ENCODE measurements at regions not wholly inside any gene's neighbourhood (a gene's known extent, or its start where the extent isn't known, plus 50 kb on each side); places are given as distances from the start of the nearest gene placed in this dataset.
"Not testable (repeated sequence)": the region's sequence is repeated elsewhere in the genome, so short reads cannot be mapped to it uniquely, and the experiment has no call there.

GRCh38 chr5:1636981-1637638, 113.3 kb upstream of the LPCAT1 start:
- no peak for DNase-seq (ENCODE audit: low read depth in 2 of 2)

- DNase-seq (ENCODE audit: low read depth in 2 of 2): not testable (repeated sequence)
Observed at GRCh38 chr5:1636208-1636770, 112.5 kb upstream of the LPCAT1 start.

GRCh38 chr5:1635477-1635876, 111.7 kb upstream of the LPCAT1 start:
- not testable (repeated sequence) for DNase-seq (ENCODE audit: low read depth in 2 of 2)

GRCh38 chr5:1634337-1634661, 110.5 kb upstream of the LPCAT1 start:
- DNase-seq (ENCODE audit: low read depth in 2 of 2): no peak

- peak; percentile 63 for DNase-seq (ENCODE audit: low read depth in 2 of 2)
Observed at GRCh38 chr5:1633605-1634336, 110.0 kb upstream of the LPCAT1 start.

- DNase-seq (ENCODE audit: low read depth in 2 of 2): not testable (repeated sequence)
Observed at GRCh38 chr5:1631004-1631403, 107.2 kb upstream of the LPCAT1 start.

- not testable (repeated sequence) for DNase-seq (ENCODE audit: low read depth in 2 of 2)
Observed at GRCh38 chr5:1626397-1626796, 102.6 kb upstream of the LPCAT1 start.

- not testable (repeated sequence) for DNase-seq (ENCODE audit: low read depth in 2 of 2)
Observed at GRCh38 chr5:1619531-1619930, 95.8 kb upstream of the LPCAT1 start.

- DNase-seq (ENCODE audit: low read depth in 2 of 2): not testable (repeated sequence)
Observed at GRCh38 chr5:1618296-1618865, 94.6 kb upstream of the LPCAT1 start.

GRCh38 chr5:1617236-1617755, 93.5 kb upstream of the LPCAT1 start:
- DNase-seq (ENCODE audit: low read depth in 2 of 2): not testable (repeated sequence)

GRCh38 chr5:1613515-1613914, 89.8 kb upstream of the LPCAT1 start:
- not testable (repeated sequence) for DNase-seq (ENCODE audit: low read depth in 2 of 2)

- not testable (repeated sequence) for DNase-seq (ENCODE audit: low read depth in 2 of 2)
Observed at GRCh38 chr5:1610526-1610925, 86.8 kb upstream of the LPCAT1 start.

- DNase-seq (ENCODE audit: low read depth in 2 of 2): not testable (repeated sequence)
Observed at GRCh38 chr5:1609111-1609510, 85.4 kb upstream of the LPCAT1 start.

GRCh38 chr5:1608336-1608735, 84.6 kb upstream of the LPCAT1 start:
- DNase-seq (ENCODE audit: low read depth in 2 of 2): not testable (repeated sequence)

- DNase-seq (ENCODE audit: low read depth in 2 of 2): not testable (repeated sequence)
Observed at GRCh38 chr5:1606951-1607350, 83.2 kb upstream of the LPCAT1 start.

- not testable (repeated sequence) for DNase-seq (ENCODE audit: low read depth in 2 of 2)
Observed at GRCh38 chr5:1603916-1604315, 80.2 kb upstream of the LPCAT1 start.

GRCh38 chr5:1601565-1601964, 77.8 kb upstream of the LPCAT1 start:
- DNase-seq (ENCODE audit: low read depth in 2 of 2): not testable (repeated sequence)

- not testable (repeated sequence) for DNase-seq (ENCODE audit: low read depth in 2 of 2)
Observed at GRCh38 chr5:1598950-1599737, 75.4 kb upstream of the LPCAT1 start.

- not testable (repeated sequence) for DNase-seq (ENCODE audit: low read depth in 2 of 2)
Observed at GRCh38 chr5:1597093-1597473, 73.3 kb upstream of the LPCAT1 start.

GRCh38 chr5:1596462-1597092, 72.8 kb upstream of the LPCAT1 start:
- not testable (repeated sequence) for DNase-seq (ENCODE audit: low read depth in 2 of 2)

Data from activated CD4-positive, alpha-beta T cell treated with anti-CD3 and anti-CD28 coated beads for 24 hours (primary cell).